H1 (cell line): ENCODE measurements at regions not wholly inside any gene's neighbourhood (a gene's known extent, or its start where the extent isn't known, plus 50 kb on each side); places are given as distances from the start of the nearest gene placed in this dataset.
A peak's percentile ranks its signal among the peaks of the same experiment; 100 is the strongest.

Source experiments
- CTCF ChIA-PET: fragments of 300-600 bp; sonication (Branson Sonifier 250); formaldehyde crosslinking; loops from one replicate; lab custom pipeline; 2021; ENCODE audit not compliant: partially characterized antibody; lab: Charles Lee
- POLR2A ChIA-PET: fragments of 300-600 bp; sonication (Branson Sonifier 250); formaldehyde crosslinking; loops from one replicate; lab custom pipeline; 2021; ENCODE audit warnings: inconsistent platforms; ENCODE audit not compliant: partially characterized antibody; lab: Charles Lee
- DNase-seq, 2 experiments: peaks; one replicate each; pipeline versions ENCODE4 v3.0.0 to v3.0.0-alpha.2; 2010 to 2022; ENCODE audit warnings: low spot score in 2 of 2, low read depth in 1 of 2, mixed read lengths in 1 of 2
- FAIRE-seq: peaks from 2 replicates; lab custom pipeline; 2011; peaks lifted over from hg19 to GRCh38; lab: Jason Lieb, UNC
- H2AFZ ChIP-seq: 2 replicates; pipeline ENCODE4 v1.8.1; 2012; ENCODE audit warnings: low read length, inconsistent platforms
- H2AK5ac ChIP-seq: 2 replicates; pipeline ENCODE4 v1.6.1; 2013; ENCODE audit warnings: low read depth, low read length
- H2BK120ac ChIP-seq: replicated peaks from 2 replicates; pipeline ENCODE3; 2013; ENCODE audit warnings: low read depth, low read length, inconsistent platforms
- H2BK12ac ChIP-seq: 2 replicates; pipeline ENCODE4 v1.6.1; 2013; ENCODE audit warnings: low read depth, low read length
- H2BK15ac ChIP-seq: 2 replicates; pipeline ENCODE4 v1.6.1; 2013; ENCODE audit warnings: low read length
- H2BK20ac ChIP-seq: 2 replicates; pipeline ENCODE4 v1.6.1; 2013; ENCODE audit warnings: low read length
- H2BK5ac ChIP-seq: 2 replicates; pipeline ENCODE4 v1.6.1; 2013; ENCODE audit warnings: low read depth, low read length
- H3K14ac ChIP-seq: 2 replicates; pipeline ENCODE4 v1.6.1; 2013; ENCODE audit warnings: inconsistent platforms; ENCODE audit not compliant: insufficient read length
- H3K18ac ChIP-seq: 2 replicates; pipeline ENCODE4 v1.6.1; 2013; ENCODE audit warnings: low read length; ENCODE audit errors: extremely low read depth
- H3K23ac ChIP-seq: 2 replicates; pipeline ENCODE4 v1.6.1; 2013; ENCODE audit warnings: inconsistent platforms; ENCODE audit not compliant: insufficient read length
- H3K23me2 ChIP-seq: 2 replicates; pipeline ENCODE4 v1.6.1; 2013; ENCODE audit warnings: low read depth, low read length
- H3K27ac ChIP-seq: 2 replicates; pipeline ENCODE4 v1.6.1; 2011; ENCODE audit warnings: low read depth, low read length, inconsistent platforms
- H3K27me3 ChIP-seq, 4 experiments: replicated peaks in 1 of 4; 1 replicate in 1 of 4; 2 replicates in 3 of 4; pipeline versions ENCODE4 v1.6.1 to v1.8.1; 2011 to 2013; ENCODE audit warnings: low read length in 3 of 4, mild to moderate bottlenecking in 3 of 4, inconsistent platforms in 2 of 4, mixed read lengths in 2 of 4, moderate library complexity in 1 of 4; ENCODE audit not compliant: control insufficient read depth in 3 of 4, insufficient read depth in 3 of 4; ENCODE audit errors: extremely low read depth in 1 of 4
- H3K36me3 ChIP-seq, 4 experiments: 2 replicates each; pipeline versions ENCODE4 v1.6.1 to v1.8.1; 2011 to 2013; ENCODE audit warnings: mild to moderate bottlenecking in 4 of 4, low read length in 3 of 4, moderate library complexity in 2 of 4, control low read depth in 1 of 4, inconsistent platforms in 1 of 4; ENCODE audit not compliant: insufficient read depth in 4 of 4, control insufficient read depth in 2 of 4
- H3K4ac ChIP-seq: replicated peaks from 2 replicates; pipeline ENCODE3; 2013; ENCODE audit warnings: low read length, low read depth, mixed read lengths, inconsistent platforms; ENCODE audit not compliant: insufficient read length
- H3K4me1 ChIP-seq, 4 experiments: replicated peaks in 1 of 4; 1 replicate in 1 of 4; 2 replicates in 3 of 4; pipeline versions ENCODE4 v1.6.1 to v1.8.1; 2011 to 2013; ENCODE audit warnings: low read length in 3 of 4, inconsistent platforms in 2 of 4, mixed read lengths in 1 of 4; ENCODE audit not compliant: insufficient read depth in 4 of 4, control insufficient read depth in 3 of 4
- H3K4me2 ChIP-seq, 2 experiments: 2 replicates each; pipeline versions ENCODE4 v1.6.1 to v1.8.1; 2011 to 2013; ENCODE audit warnings: low read depth in 2 of 2, low read length in 2 of 2, control low read depth in 1 of 2, inconsistent platforms in 1 of 2, mild to moderate bottlenecking in 1 of 2; ENCODE audit not compliant: insufficient read depth in 1 of 2
- H3K4me3 ChIP-seq, 4 experiments: fragments of 200-600, 300-600 bp in 1 of 4; sonication (generic), shearing (Covaris generic), sonication (Bioruptor Twin) in 1 of 4; 2 replicates each; pipeline versions ENCODE4 v1.5.1 to v1.8.1; 2011 to 2016; ENCODE audit warnings: low read length in 4 of 4, low read depth in 3 of 4, control low read depth in 2 of 4, inconsistent platforms in 2 of 4, mild to moderate bottlenecking in 2 of 4, mixed read lengths in 1 of 4, moderate library complexity in 1 of 4; ENCODE audit not compliant: insufficient read depth in 2 of 4; ENCODE audit errors: extremely low read depth in 1 of 4
- H3K56ac ChIP-seq: replicated peaks from 2 replicates; pipeline ENCODE3; 2013; ENCODE audit warnings: low read depth, mild to moderate bottlenecking, mixed read lengths, low read length, inconsistent platforms; ENCODE audit not compliant: insufficient read length
- H3K79me1 ChIP-seq: 2 replicates; pipeline ENCODE4 v1.6.1; 2013; ENCODE audit warnings: low read depth, low read length, control low read depth
- H3K79me2 ChIP-seq, 2 experiments: 2 replicates each; pipeline versions ENCODE4 v1.6.1 to v1.8.1; 2012 to 2013; ENCODE audit warnings: low read length in 2 of 2, mild to moderate bottlenecking in 2 of 2, inconsistent platforms in 1 of 2; ENCODE audit not compliant: insufficient read depth in 2 of 2, control insufficient read depth in 1 of 2
- H3K9ac ChIP-seq, 4 experiments: replicated peaks in 1 of 4; 1 replicate in 1 of 4; 2 replicates in 3 of 4; pipeline versions ENCODE4 v1.6.1 to v1.8.1; 2011 to 2013; ENCODE audit warnings: low read depth in 3 of 4, low read length in 3 of 4, control low read depth in 2 of 4, mild to moderate bottlenecking in 2 of 4, moderate library complexity in 2 of 4, inconsistent platforms in 1 of 4; ENCODE audit errors: extremely low read depth in 1 of 4
- H3K9me3 ChIP-seq, 2 experiments: 2 replicates each; pipeline versions ENCODE4 v1.6.1 to v1.8.1; 2012 to 2013; ENCODE audit warnings: mild to moderate bottlenecking in 2 of 2, moderate library complexity in 2 of 2, control low read depth in 1 of 2, inconsistent platforms in 1 of 2, low read depth in 1 of 2, low read length in 1 of 2, mixed read lengths in 1 of 2; ENCODE audit not compliant: insufficient read depth in 2 of 2
- H4K20me1 ChIP-seq, 2 experiments: replicated peaks in 1 of 2; 2 replicates each; pipeline versions ENCODE3 to v1.8.1; 2011 to 2013; ENCODE audit warnings: inconsistent platforms in 2 of 2, low read length in 2 of 2, mild to moderate bottlenecking in 1 of 2; ENCODE audit not compliant: insufficient read depth in 2 of 2, control insufficient read depth in 1 of 2
- H4K5ac ChIP-seq: 2 replicates; pipeline ENCODE4 v1.6.1; 2013; ENCODE audit warnings: low read length, low read depth, mixed read lengths, inconsistent platforms; ENCODE audit not compliant: insufficient read length
- H4K8ac ChIP-seq: 2 replicates; pipeline ENCODE4 v1.8.0; 2013; ENCODE audit warnings: mild to moderate bottlenecking, moderate library complexity, low read length, inconsistent platforms; ENCODE audit not compliant: insufficient read depth; ENCODE audit errors: extremely low read depth
- H4K91ac ChIP-seq: replicated peaks from 2 replicates; pipeline ENCODE3; 2013; ENCODE audit warnings: low read length, mixed read lengths, inconsistent platforms; ENCODE audit not compliant: insufficient read length
- CREB1 ChIP-seq: IDR thresholded peaks from 2 replicates; pipeline ENCODE4 v1.6.1; 2012; ENCODE audit warnings: inconsistent platforms
- EZH2 ChIP-seq: fragments of 200-600 bp; sonication (generic); IDR thresholded peaks from 2 replicates; pipeline ENCODE4 v1.7.1; 2012; ENCODE audit warnings: low read depth, mild to moderate bottlenecking, moderate library complexity, low read length, inconsistent platforms; ENCODE audit not compliant: severe bottlenecking
- KDM4A ChIP-seq: IDR thresholded peaks from one replicate; pipeline ENCODE4 v1.7.1; 2012; ENCODE audit warnings: low read depth, mild to moderate bottlenecking, moderate library complexity, low read length, inconsistent platforms; ENCODE audit not compliant: severe bottlenecking
- NRF1 ChIP-seq: IDR thresholded peaks from 2 replicates; pipeline ENCODE4 v1.6.1; 2011; ENCODE audit warnings: mild to moderate bottlenecking, low read depth, low read length, improper control_type of control experiment
- POLR2A ChIP-seq, 2 experiments: IDR thresholded peaks; 1 replicate in 1 of 2; 2 replicates in 1 of 2; pipeline ENCODE4 v1.6.1; 2011; ENCODE audit warnings: low read depth in 2 of 2, low read length in 2 of 2, mild to moderate bottlenecking in 2 of 2; ENCODE audit errors: control extremely low read depth in 1 of 2
- RXRA ChIP-seq: IDR thresholded peaks from 2 replicates; pipeline ENCODE4 v1.6.1; 2011; ENCODE audit warnings: low read depth, mild to moderate bottlenecking, low read length, moderate library complexity; ENCODE audit not compliant: insufficient read depth
- SIN3A ChIP-seq, 2 experiments: IDR thresholded peaks in 1 of 2; conservative IDR thresholded peaks in 1 of 2; 2 replicates each; pipeline ENCODE4 v1.6.1; 2011 to 2012; ENCODE audit warnings: low read length in 2 of 2, improper control_type of control experiment in 1 of 2, low read depth in 1 of 2, mild to moderate bottlenecking in 1 of 2
- SP1 ChIP-seq: IDR thresholded peaks from 2 replicates; pipeline ENCODE4 v1.6.1; 2011; ENCODE audit warnings: low read depth, low read length
- TAF7 ChIP-seq: optimal IDR thresholded peaks from 2 replicates; pipeline ENCODE3; 2011; ENCODE audit warnings: low read depth, mild to moderate bottlenecking, inconsistent platforms, low read length, moderate library complexity, borderline replicate concordance
- TBP ChIP-seq: IDR thresholded peaks from 2 replicates; pipeline ENCODE4 v1.6.1; 2011; ENCODE audit warnings: low read depth, low read length, improper control_type of control experiment
- YY1 ChIP-seq: IDR thresholded peaks from 2 replicates; pipeline ENCODE4 v1.6.1; 2011; ENCODE audit warnings: low read depth, mild to moderate bottlenecking, low read length
- WGBS, 2 experiments: shearing (Covaris generic) in 1 of 2; methylation state at CpG; one replicate each; pipeline versions ENCODE4 v1.1.6 to v1.1.7; 2013 to 2015; ENCODE audit warnings: low lambda C conversion rate in 2 of 2, mixed read lengths in 2 of 2, inconsistent platforms in 1 of 2, low coverage in 1 of 2, missing lambda C conversion rate in 1 of 2; ENCODE audit not compliant: insufficient replicate concordance in 2 of 2, insufficient coverage in 1 of 2, insufficient read length in 1 of 2; ENCODE audit errors: extremely low coverage in 1 of 2, missing lambda C conversion rate in 1 of 2; 5-methylcytosine and 5-hydroxymethylcytosine counted together
- TF ChIP-seq, protein P1 (sequence below), 3 experiments: IDR thresholded peaks; 1 replicate in 2 of 3; 2 replicates in 1 of 3; pipeline versions ENCODE4 v1.5.1 to v1.6.1; 2011; ENCODE audit warnings: low read length in 3 of 3, mild to moderate bottlenecking in 3 of 3, inconsistent platforms in 2 of 3, low read depth in 1 of 3, moderate library complexity in 1 of 3; ENCODE audit not compliant: insufficient read depth in 1 of 3; ENCODE audit errors: control extremely low read depth in 1 of 3

DNA sequence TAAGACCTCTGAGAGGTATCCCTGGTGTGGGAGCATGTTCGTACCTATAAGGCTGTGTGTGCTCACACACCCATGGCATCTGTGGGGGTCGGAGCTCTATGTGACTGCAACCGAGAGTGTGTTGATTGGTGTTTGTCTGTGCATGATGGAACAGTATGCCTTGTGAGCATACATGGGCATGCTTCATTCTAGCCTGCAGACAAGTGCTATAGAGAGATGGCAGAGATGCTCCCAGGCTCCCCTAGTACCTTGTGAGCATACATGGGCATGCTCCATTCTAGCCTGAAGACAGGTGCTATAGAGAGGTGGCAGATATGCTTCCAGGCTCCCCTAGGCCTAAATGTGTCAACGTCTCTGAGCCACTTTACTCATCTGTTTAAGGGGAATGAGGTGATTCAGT, 447.5 kb downstream of the INSC start:
- Histone ChIP-seq H3K56ac (no peak overlapping the region), H3K79me2 (peaks cover 0 to 5% of the 10 kb centered on the region in 2 experiments; a peak in 1 of 4 replicates), H2BK12ac (no peak overlapping the region), H3K23ac (no peak overlapping the region), H3K23me2 (no peaks in the 10 kb centered on the region), H3K4ac (peak overlapping the region; percentile 63), H4K20me1 (no peaks in the 10 kb centered on the region), H3K27me3 (no peaks in the 10 kb centered on the region), H3K18ac (no peak overlapping the region), H3K4me2 (no peak overlapping the region), H2BK15ac (peak overlapping the region; percentile 53; the same call in 1 of the 2 replicates), H4K5ac (no peak overlapping the region), H2AFZ (no peak overlapping the region), H3K79me1 (no peaks in the 10 kb centered on the region), H3K4me3 (no peak overlapping the region), H4K91ac (no peak overlapping the region), H3K4me1 (peaks cover 3 to 13% (median 8%) of the 10 kb centered on the region in 4 experiments; a peak in 6 of 7 replicates), H3K9me3 (peaks cover 0 to 5% of the 10 kb centered on the region in 2 experiments; a peak in 1 of 4 replicates), H4K8ac (no peak overlapping the region), H2AK5ac (no peak overlapping the region), H3K14ac (peak overlapping the region; percentile 27), H3K36me3 (peaks cover 0 to 9% (median 0%) of the 10 kb centered on the region in 4 experiments; a peak in 2 of 8 replicates), H2BK5ac (no peak overlapping the region), H3K9ac (no peak overlapping the region; a peak in 1 of 7 replicates), H2BK120ac (peak overlapping the region; percentile 16), H3K27ac (no peak overlapping the region), H2BK20ac (no peak overlapping the region)
- ChIA-PET POLR2A (no interaction called here), CTCF (interaction anchor here (1.2 kb wide), 1 partner anchor 9 kb away, joined by 3 read pairs; no protein-coding TSS in a partner anchor)
- DNase-seq, result no peak
- no peak for FAIRE-seq
- WGBS, 2 experiments, result 88% methylated on average over 4 of the region's 4 CpGs; no CpG with 5 or more reads in 1 of the 2 experiments
- TF ChIP-seq, protein P1, sequence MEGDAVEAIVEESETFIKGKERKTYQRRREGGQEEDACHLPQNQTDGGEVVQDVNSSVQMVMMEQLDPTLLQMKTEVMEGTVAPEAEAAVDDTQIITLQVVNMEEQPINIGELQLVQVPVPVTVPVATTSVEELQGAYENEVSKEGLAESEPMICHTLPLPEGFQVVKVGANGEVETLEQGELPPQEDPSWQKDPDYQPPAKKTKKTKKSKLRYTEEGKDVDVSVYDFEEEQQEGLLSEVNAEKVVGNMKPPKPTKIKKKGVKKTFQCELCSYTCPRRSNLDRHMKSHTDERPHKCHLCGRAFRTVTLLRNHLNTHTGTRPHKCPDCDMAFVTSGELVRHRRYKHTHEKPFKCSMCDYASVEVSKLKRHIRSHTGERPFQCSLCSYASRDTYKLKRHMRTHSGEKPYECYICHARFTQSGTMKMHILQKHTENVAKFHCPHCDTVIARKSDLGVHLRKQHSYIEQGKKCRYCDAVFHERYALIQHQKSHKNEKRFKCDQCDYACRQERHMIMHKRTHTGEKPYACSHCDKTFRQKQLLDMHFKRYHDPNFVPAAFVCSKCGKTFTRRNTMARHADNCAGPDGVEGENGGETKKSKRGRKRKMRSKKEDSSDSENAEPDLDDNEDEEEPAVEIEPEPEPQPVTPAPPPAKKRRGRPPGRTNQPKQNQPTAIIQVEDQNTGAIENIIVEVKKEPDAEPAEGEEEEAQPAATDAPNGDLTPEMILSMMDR (IDR thresholded peaks at IDR 0.05; ENCODE audit: control extremely low read depth in 1 of 3, insufficient read depth in 1 of 3, low read depth in 1 of 3, low read length in 3 of 3), result no peak
- TF ChIP-seq YY1 (no peak), SP1 (no peak), NRF1 (no peak), POLR2A (IDR thresholded peaks at IDR 0.05; ENCODE audit: control extremely low read depth in 1 of 2, low read depth in 2 of 2, low read length in 2 of 2) (no peak), TAF7 (no peak), CREB1 (no peak), SIN3A (conservative IDR thresholded peaks at IDR 0.05 in 1 of 2, IDR thresholded peaks at IDR 0.05 in 1 of 2; ENCODE audit: low read depth in 1 of 2, low read length in 2 of 2) (no peak), TBP (no peak), KDM4A (no peak), RXRA (no peak), EZH2 (no peak)
